DOHH2 (cell line): ENCODE measurements at regions not wholly inside any gene's neighbourhood (a gene's known extent, or its start where the extent isn't known, plus 50 kb on each side); places are given as distances from the start of the nearest gene placed in this dataset.

ENCODE experiments used
- H3F3A ChIP-seq: fragments of 200-600 bp; sonication (generic), shearing (Covaris generic); 2 replicates; pipeline ENCODE4 v1.6.0; 2016; ENCODE audit warnings: antibody characterized with exemption, mild to moderate bottlenecking; ENCODE audit not compliant: control insufficient read depth, insufficient read depth
- H3K27ac ChIP-seq: fragments of 200-600 bp; sonication (generic); 2 replicates; pipeline ENCODE4 v1.5.1; 2014; ENCODE audit warnings: low read depth, mild to moderate bottlenecking, low read length, moderate library complexity
- H3K27me3 ChIP-seq: fragments of 200-600 bp; sonication (generic); 2 replicates; pipeline ENCODE4 v1.6.1; 2014; ENCODE audit warnings: mild to moderate bottlenecking, low read length, mixed read lengths; ENCODE audit not compliant: control insufficient read depth
- H3K36me3 ChIP-seq: fragments of 200-600 bp; sonication (generic); 2 replicates; pipeline ENCODE4 v1.6.1; 2014; ENCODE audit warnings: mild to moderate bottlenecking, low read length, moderate library complexity, mixed read lengths; ENCODE audit not compliant: control insufficient read depth
- H3K4me1 ChIP-seq: fragments of 200-600 bp; sonication (generic); 2 replicates; pipeline ENCODE4 v1.6.1; 2014; ENCODE audit warnings: mild to moderate bottlenecking, low read length, mixed read lengths; ENCODE audit not compliant: control insufficient read depth
- H3K4me2 ChIP-seq: fragments of 200-600 bp; sonication (generic); 2 replicates; pipeline ENCODE4 v1.6.0; 2014; ENCODE audit warnings: mild to moderate bottlenecking, low read length, moderate library complexity
- H3K4me3 ChIP-seq: fragments of 200-600 bp; sonication (generic); 2 replicates; pipeline ENCODE4 v1.5.1; 2014; ENCODE audit warnings: mild to moderate bottlenecking, low read length, mixed read lengths
- H3K79me2 ChIP-seq: fragments of 200-600 bp; sonication (generic); 2 replicates; pipeline ENCODE4 v1.6.1; 2014; ENCODE audit warnings: mild to moderate bottlenecking, low read length, mixed read lengths; ENCODE audit not compliant: control insufficient read depth
- H3K9me2 ChIP-seq: fragments of 200-600 bp; sonication (generic); replicated peaks from 2 replicates; pipeline ENCODE4 v1.6.1; 2014; ENCODE audit warnings: mild to moderate bottlenecking, low read length, mixed read lengths; ENCODE audit not compliant: control insufficient read depth
- H3K9me3 ChIP-seq: fragments of 200-600 bp; sonication (generic); 2 replicates; pipeline ENCODE4 v1.6.1; 2014; ENCODE audit warnings: antibody characterized with exemption, low read length, mixed read lengths; ENCODE audit not compliant: control insufficient read depth, insufficient read depth
- H4K20me1 ChIP-seq: fragments of 200-600 bp; sonication (generic); 2 replicates; pipeline ENCODE4 v1.6.0; 2014; ENCODE audit warnings: low read depth, mild to moderate bottlenecking, antibody characterized with exemption, low read length, moderate library complexity; ENCODE audit not compliant: control insufficient read depth, insufficient read depth
- EZH2phosphoT487 ChIP-seq: fragments of 200-600 bp; sonication (generic); IDR thresholded peaks from 2 replicates; pipeline ENCODE4 v1.6.1; 2017; ENCODE audit warnings: borderline replicate concordance, mild to moderate bottlenecking, antibody characterized with exemption, low read length, moderate library complexity, mixed read lengths
- TF ChIP-seq, protein P1 (sequence below): fragments of 200-600 bp; sonication (generic); IDR thresholded peaks from one replicate; pipeline ENCODE4 v1.5.1; 2014; ENCODE audit warnings: antibody characterized with exemption, mild to moderate bottlenecking, low read depth, low read length; ENCODE audit not compliant: poor library complexity, severe bottlenecking

DNA sequence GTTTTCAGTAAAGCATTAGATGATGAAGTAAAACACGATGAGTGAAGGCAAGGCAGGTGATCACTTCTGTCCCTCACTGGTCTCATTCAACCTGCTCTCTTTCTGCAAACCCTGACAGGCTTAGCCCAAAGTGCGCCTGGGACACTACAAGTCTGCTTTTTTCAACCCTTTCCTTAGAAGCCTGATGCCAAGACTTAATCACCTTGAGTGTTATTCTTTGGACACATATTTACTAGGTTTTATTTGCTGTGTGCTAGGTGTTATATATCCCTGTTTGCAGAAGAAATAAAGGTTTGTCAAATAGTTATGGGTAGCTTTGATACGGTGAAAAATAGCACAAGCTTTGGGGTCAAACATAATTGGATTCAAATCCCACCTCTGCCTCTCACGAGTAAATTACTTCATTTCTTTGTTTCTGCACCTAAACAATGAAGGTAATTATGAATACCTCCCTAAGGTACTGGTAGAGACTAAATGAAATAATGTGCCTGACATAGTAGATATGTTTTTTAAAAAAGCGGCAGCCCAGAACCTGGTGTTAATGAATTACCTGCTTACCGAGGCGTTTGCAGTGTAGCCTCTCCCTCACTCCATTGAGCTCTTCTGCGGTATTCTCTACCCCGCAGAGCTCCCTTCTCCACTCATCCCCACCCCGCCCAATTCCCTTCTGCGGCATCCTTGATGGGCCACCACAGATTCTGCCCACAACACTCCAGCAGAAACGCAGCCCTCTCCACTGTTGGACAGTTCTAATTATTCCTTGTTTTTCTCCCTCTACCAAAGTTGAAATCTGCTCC is 269.0 kb upstream of the TPM1 start:
- Histone ChIP-seq H3K27me3 (no peaks in the 10 kb centered on the region; the same call in 1 of the 2 replicates), H3K9me2 (no peaks in the 10 kb centered on the region), H3K9me3 (no peaks in the 10 kb centered on the region), H4K20me1 (no peaks in the 10 kb centered on the region), H3K79me2 (no peaks in the 10 kb centered on the region), H3K4me2 (no peak overlapping the region), H3F3A (no peaks in the 10 kb centered on the region), H3K36me3 (no peaks in the 10 kb centered on the region), H3K4me3 (no peak overlapping the region), H3K27ac (no peak overlapping the region), H3K4me1 (no peaks in the 10 kb centered on the region)
- TF ChIP-seq, protein P1, sequence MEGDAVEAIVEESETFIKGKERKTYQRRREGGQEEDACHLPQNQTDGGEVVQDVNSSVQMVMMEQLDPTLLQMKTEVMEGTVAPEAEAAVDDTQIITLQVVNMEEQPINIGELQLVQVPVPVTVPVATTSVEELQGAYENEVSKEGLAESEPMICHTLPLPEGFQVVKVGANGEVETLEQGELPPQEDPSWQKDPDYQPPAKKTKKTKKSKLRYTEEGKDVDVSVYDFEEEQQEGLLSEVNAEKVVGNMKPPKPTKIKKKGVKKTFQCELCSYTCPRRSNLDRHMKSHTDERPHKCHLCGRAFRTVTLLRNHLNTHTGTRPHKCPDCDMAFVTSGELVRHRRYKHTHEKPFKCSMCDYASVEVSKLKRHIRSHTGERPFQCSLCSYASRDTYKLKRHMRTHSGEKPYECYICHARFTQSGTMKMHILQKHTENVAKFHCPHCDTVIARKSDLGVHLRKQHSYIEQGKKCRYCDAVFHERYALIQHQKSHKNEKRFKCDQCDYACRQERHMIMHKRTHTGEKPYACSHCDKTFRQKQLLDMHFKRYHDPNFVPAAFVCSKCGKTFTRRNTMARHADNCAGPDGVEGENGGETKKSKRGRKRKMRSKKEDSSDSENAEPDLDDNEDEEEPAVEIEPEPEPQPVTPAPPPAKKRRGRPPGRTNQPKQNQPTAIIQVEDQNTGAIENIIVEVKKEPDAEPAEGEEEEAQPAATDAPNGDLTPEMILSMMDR = no peak

DNA sequence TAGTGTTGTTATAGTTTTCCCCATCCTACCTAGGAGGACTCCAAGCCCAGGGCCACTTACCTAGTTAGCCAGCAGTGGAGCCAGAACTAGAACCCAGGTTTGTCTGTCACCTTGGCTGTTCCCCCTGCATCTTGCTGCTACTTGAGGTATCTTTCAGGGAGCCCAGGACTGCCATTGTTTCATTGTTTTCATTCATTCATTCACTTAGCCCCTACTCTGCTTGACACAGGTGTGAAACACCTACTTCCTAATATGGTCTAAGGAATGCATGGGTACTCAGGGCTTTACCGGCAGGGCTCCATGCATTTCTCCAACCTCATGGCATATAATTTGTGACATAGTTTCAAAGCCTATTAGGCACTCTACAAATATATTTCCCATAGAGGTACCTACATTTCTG is 266.6 kb upstream of the TPM1 start:
- no peaks in the 10 kb centered on the region for H3F3A ChIP-seq
- no peaks in the 10 kb centered on the region for H3K9me2 ChIP-seq
- H3K36me3 ChIP-seq = no peaks in the 10 kb centered on the region
- H3K27ac ChIP-seq = no peak overlapping the region
- H3K4me1 ChIP-seq = no peaks in the 10 kb centered on the region
- H3K9me3 ChIP-seq = no peaks in the 10 kb centered on the region
- no peaks in the 10 kb centered on the region for H3K79me2 ChIP-seq
- H3K27me3 ChIP-seq = peaks cover under 1% of the 10 kb centered on the region; the same call in 1 of the 2 replicates
- H3K4me3 ChIP-seq = no peak overlapping the region
- no peaks in the 10 kb centered on the region for H4K20me1 ChIP-seq
- TF ChIP-seq EZH2phosphoT487 = no peak
- TF ChIP-seq, protein P1 = no peak
- H3K4me2 ChIP-seq = no peak overlapping the region

DNA sequence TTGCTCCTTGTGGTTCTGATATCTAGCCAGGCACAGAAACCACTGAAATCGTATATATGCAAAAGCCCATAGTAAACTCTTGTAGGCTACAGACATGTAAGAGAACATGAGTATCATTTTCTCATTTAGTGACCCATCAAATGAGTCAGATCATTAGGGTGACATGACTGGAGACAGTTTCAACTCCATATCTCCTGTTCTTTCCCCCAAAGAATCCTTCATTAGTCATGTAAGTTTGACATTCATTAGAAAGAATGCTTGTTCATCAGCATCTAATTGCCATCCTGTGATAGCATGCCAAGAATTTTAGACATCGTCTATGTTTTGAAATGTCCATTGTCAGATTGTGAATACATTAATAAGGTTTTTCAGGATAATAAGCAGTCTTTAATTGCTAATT is 264.9 kb upstream of the TPM1 start:
- H3F3A ChIP-seq = no peaks in the 10 kb centered on the region
- no peaks in the 10 kb centered on the region for H3K9me3 ChIP-seq
- TF ChIP-seq, protein P1 = no peak
- TF ChIP-seq EZH2phosphoT487 = no peak
- H3K27ac ChIP-seq = no peak overlapping the region
- no peaks in the 10 kb centered on the region for H4K20me1 ChIP-seq
- H3K79me2 ChIP-seq = no peaks in the 10 kb centered on the region
- H3K4me3 ChIP-seq = no peak overlapping the region
- H3K36me3 ChIP-seq = no peaks in the 10 kb centered on the region
- no peaks in the 10 kb centered on the region for H3K9me2 ChIP-seq
- H3K4me1 ChIP-seq = no peaks in the 10 kb centered on the region
- peaks cover 9% of the 10 kb centered on the region; the same call in 1 of the 2 replicates for H3K27me3 ChIP-seq
- no peak overlapping the region for H3K4me2 ChIP-seq
